ENCODE measurements at regions not wholly inside any gene's neighbourhood (a gene's known extent, or its start where the extent isn't known, plus 50 kb on each side); places are given as distances from the start of the nearest gene placed in this dataset.
A peak's percentile ranks its signal among the peaks of the same experiment; 100 is the strongest.
"Not testable (repeated sequence)": the region's sequence is repeated elsewhere in the genome, so short reads cannot be mapped to it uniquely, and the experiment has no call there.

DNA sequence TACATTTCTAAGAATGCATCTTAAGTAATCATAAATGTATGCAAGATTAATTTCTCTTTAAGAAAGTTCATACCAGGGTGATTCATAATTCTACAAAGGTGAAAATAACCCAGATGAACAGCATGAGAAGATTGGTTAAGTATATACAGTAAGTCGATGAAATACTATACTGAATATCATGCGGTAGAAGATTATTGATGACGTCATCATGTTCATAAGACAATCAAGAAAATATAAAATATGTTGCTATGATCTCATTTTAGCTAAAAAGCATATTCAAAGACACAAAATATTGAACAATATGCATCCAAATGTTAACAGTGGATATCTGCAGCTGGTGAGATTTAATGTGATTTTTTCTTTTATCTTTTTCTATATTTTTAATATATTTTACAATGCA is 312.0 kb upstream of the FGF13 start:
- DNase-seq = no peak

DNA sequence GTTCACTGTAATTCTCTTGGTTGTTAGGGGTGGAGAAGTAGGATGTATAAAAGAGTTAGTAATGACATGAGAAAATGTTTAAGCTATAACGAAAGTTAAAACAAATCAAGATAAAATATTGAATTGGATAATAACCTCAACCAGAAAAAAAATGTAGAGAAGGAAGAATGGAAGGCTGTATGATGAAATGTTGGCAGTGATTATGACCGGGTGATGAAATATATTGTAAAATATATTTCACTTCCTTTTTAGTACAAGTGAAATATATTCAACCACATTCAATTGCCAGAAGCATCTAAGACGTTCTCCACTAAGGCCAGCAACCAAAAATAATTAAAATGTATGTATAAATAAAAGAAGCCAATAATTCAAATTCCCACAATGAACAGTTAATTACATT is 309.3 kb upstream of the FGF13 start:
- DNase-seq = no peak

DNA sequence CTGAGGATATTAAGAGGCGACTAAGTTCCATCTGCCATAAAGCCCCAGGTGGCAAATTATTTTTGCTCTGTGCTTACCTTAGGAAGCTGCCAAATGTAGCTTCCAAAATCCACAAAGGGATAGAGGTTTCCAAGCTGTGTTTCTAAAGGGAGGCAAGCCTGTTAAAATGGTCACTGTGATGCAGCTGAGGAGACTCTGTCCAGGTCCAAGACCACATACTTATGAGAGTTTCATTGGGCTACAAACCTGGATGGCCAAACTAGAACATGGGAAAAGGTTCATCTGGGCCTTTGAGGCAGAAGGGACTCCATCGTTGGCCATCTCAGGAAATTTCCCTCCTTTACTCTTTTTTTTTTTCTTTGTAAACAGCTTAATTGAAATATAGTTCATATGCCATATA is 306.9 kb upstream of the FGF13 start:
- no peak for DNase-seq

DNA sequence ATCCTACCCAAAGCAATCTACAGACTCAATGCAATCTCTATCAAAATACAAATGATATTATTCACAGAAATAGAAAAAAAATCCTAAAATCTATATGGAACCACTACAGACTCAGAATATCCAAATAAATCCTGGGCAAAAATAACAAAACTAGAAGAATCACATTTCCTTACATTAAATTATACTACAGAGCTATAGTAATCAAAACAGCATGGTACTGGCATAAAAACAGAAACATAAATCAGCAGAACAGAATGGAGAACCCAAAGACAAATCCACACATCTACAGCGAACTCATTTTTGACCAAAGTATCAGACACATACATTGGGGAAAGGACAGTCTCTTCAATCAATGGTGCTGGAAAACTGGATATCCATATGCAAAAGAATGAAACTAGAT is 304.1 kb upstream of the FGF13 start:
- no peak for DNase-seq

DNA sequence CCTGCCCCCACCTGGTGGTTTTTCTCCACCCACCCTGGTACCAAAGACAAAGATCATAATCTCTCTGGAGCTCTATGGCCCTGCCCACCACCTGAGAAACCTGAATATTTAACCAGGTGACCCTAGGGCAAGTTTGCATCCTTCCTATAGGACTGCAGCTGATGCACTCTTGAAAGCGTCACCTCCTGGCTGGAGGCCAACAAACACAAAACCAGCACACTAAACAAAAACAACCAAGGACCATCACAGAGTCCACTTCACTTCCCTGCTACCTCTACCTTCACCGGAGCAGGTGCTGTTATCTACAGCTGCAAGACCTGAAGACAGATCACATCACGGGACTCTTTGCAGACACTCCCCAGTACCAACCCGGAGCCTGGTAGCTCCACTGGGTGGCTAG is 296.7 kb upstream of the FGF13 start:
- DNase-seq = no peak

DNA sequence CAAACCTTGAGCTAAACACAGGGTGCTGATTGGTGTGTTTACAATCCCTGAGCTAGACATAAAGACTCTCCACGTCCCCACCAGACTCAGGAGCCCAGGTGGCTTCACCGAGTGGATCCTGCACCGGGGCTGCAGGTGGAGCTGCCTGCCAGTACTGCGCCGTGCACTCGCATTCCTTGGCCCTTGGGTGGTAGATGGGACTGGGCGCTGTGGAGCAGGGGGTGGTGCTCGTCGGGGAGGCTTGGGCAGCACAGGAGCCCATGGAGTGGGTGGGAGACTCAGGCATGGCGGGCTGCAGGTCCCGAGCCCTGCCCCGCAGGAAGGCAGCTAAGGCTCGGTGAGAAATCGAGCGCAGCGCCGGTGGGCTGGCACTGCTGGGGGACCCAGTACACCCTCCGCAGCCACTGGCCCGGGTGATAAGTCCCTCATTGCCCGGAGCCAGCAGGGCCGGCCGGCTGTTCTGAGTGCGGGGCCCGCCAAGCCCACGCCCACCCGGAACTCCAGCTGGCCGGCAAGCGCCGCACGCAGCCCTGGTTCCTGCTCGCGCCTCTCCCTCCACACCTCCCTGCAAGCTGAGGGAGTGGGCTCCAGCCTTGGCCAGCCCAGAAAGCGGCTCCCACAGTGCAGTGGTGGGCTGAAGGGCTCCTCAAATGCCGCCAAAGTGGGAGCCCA is 292.5 kb upstream of the FGF13 start:
- not testable (repeated sequence) for DNase-seq

DNA sequence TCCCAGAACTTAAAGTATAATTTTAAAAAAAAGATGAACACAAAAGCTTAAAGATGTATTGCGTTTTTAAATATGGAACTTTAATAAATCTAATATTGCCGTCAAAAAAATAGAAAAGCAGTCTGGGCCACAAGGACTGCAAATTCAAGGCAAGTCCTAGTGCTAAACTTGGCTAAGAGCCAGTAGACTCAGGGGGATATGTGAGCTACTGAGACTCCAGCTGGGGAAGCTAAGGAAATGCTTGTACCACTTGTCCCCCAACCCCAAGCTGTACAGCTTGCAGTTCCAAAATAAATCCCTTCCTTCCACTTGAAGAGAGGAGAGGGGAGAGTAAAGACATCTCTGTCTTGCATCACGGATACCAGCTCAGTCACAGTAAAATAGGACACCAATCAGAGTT is 290.8 kb upstream of the FGF13 start:
- DNase-seq = no peak

DNA sequence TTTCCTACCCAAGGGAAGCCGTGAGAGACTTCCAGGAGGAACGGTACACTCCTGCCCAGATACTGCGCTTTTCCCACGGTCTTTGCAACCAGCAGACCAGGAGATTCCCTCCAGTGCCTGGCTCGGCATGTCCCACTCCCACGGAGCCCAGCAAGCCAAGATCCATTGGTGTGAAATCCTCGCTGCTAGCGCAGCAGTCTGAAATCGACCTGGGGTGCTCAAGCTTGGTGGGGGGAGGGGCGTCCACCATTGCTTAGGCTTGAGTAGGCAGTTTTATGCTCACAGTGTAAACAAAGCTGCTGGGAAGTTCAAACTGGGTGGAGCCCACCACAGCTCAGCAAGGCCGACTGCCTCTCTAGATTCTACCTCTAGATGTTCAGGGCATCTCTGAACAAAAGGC is 284.8 kb upstream of the FGF13 start:
- DNase-seq = no peak

DNA sequence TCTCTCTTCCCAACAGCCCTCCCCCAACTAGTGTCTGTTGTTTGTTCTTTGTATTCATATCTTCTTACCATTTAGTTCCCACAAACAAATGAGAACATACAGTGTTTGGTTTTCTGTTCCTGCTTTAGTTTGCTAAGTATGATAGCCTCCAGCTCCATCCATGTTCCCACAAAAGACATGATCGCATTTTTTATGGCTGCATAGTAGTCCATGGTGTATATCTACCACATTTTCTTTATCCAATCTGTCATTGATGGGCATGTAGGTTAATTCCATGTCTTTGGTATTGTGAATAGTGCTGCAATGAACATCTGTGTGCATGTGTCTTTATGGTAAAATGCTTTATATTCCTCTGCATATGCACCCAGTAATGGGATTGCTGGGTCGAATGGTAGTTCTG is 283.9 kb upstream of the FGF13 start:
- DNase-seq = no peak

DNA sequence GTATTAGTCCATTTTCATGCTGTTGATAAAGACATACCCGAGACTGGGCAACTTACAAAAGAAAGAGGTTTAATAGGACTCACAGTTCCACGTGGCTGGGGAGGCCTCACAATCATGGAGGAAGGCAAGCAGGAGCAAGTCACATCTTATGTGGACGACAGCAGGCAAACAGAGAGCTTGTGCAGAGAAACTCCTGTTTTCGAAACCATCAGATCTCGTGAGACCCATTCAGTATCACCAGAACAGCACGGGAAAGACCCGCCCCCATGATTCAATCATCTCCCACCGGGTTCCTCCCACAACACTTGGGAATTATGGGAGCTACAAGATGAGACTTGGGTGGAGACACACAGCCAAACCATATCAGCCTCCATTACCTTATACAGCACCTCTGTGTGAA is 278.9 kb upstream of the FGF13 start:
- not testable (repeated sequence) for DNase-seq

DNA sequence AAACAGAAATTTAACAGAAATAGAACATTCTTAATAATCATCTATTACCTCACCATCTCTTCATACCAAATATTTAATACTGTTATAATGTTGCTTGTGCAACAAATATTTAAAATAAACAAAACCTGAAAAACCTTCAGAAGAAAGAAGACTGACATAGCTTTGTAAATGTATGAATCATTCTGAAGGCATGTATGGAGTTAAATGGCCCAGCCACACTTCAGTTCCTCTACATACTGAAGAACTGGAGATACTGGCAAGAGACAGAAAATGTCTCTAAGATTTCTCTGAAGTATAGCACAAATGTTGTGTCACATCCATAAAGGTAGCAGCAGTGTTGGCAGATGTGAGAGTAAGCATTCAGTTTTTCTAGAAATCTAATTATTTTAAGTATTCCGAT is 275.3 kb upstream of the FGF13 start:
- DNase-seq = no peak

DNA sequence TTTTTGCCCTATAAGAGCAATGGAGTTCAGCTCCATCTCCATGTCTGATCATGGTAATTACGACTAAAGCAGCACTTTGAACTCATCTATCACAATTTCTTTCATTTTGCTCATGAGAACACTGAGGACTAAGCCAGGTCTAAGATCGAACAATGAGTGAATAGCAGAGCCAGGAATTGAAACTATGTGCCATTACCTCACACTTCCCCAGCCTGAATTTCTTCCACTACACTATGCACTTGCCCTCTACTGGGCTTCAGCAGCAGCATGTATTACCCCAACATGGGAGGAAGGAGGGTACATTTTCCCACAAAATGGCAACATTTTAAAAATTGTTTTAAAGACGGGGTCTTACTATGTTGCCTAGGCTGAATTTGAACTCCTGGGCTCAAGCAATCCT is 274.7 kb upstream of the FGF13 start:
- DNase-seq = no peak

DNA sequence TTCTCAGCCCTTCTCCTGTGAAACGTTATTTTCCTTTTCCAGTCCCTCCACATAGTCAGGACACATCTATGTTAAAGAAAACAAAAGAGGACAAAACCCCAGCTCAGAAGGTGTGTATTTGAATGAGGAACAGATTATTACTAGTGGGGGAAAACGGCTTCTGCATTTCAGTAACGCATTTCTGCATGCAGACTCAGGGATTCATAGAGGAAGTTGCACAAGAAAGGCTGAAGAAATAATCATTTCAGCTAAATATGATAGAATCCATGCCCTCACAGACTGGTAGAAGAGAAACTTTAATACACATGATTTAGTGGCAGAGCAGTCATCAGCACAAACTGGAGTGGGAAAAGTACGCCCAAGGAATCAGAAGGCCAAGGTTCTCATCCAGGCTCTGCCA is 270.8 kb upstream of the FGF13 start:
- no peak for DNase-seq

DNA sequence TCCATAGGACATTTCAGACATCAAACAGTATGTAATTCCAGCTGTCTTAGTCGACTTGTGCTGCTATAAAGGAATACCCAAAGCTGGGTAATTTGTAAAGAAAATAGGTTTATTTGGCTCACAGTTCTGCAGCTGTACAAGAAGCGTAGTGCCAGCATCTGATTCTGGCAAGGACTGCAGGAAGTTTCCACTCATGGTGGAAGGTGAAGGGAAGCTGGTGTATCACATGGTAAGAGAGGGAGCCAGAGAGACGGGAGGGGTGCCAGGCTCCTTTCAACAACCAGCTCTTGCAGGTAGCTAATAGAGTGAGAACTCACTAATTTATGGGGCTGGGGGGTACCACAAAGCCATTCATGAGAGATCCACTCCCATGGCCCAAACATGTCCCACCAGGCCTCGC is 253.0 kb upstream of the FGF13 start:
- no peak for DNase-seq

DNA sequence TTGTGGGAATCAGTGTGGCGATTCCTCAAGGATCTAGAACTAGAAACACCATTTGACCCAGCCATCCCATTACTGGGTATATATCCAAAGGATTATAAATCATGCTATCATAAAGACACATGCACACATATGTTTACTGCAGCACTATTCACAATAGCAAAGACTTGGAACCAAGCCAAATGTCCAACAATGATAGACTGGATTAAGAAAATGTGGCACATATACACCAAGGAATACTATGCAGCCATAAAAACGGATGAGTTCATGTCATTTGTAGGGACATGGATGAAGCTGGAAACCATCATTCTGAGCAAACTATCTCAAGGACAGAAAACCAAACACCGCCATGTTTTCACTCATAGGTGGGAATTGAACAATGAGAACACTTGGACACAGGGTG is 250.9 kb upstream of the FGF13 start:
- not testable (repeated sequence) for DNase-seq

DNA sequence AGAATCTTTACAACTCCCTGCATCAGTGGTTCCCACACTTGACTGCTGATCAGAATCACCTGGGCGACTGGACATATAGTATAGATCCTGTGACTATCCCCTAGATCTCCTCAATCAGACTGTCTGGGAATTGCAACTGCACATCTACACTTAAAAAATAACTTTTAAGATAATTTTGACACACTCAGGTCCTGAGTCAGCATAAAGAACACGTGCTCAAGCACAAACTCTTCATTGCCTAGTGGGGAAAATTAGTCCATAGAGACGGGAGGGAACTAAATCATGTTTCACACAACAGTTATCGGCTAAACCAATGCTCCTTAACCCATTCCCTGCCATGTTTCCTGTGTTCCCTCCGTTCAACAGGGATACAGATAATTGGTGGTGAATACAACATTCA is 243.5 kb upstream of the FGF13 start:
- no peak for DNase-seq

DNA sequence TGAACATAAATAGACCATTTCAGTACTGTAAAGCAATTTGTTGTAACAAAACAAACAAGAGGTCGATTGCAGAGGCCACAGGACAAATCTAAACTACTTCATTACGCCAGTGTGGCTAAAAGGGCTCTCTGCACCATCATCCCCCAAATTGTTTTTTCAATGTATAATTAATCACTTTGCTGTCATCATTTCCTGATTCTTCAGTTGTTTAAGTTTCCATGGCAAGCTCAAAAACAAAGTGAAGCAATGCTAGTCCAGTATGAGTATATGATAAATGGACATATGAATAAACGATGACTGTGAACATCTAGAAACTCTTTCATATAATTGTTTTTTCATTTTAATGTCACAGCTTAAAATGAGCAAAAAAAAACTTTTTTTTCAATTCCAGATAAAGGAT is 235.4 kb upstream of the FGF13 start:
- DNase-seq = no peak

DNA sequence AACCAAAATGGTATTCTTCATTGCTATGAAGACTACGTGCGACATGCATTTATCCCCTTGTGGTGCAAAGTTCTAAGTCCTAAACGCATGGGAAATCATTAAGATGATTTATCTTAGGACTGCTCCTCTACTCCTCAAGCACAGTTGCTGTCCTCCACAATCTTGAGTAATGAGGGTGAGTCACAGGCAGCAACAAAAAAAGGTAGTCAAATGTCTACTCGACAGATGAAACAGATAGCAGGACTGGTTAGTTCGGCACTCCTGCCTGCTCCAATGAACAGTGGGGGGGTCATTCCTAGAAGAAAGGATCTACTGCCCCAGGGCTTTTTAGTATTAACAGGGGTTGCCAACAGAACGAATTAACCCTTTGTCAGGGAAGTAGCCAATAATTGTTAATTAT is 233.7 kb upstream of the FGF13 start:
- DNase-seq = no peak

DNA sequence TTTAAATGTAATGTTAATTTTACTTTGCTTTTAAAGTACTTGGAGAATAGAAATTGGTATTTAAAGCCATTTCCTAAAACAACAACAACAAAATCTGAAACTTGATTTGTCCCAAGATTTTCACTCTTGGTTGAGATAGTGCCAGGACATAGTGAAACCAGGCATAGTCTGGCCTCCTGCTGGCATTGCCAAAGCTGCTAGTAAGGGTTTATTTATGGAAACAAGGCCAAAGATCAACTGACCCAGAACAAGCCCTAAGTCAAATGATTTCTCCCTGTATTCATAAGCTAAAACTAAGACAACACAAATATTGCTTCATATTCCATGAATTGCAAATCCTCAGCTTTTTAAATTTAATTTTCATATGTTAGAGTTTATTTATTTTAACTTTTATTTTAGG is 227.5 kb upstream of the FGF13 start:
- DNase-seq = no peak

DNA sequence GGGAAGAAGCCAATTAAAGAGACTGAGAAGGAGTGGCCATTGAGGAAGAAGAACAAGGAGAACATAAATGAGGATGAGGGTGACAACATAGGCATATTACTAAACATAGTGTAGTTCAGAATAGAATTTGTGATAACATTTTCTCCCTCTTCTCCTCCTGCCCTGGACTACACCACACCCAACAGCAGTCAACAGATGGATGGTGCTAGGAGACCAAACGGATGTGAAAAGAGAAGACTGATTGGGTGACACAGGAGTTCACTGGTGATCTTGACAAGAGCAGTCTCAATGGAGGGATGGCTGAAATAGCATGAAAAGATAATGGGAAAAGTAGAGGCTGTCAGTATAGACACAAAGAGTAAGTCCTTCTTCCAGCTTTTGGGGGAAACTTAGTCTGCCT is 226.5 kb upstream of the FGF13 start:
- DNase-seq = no peak

DNA sequence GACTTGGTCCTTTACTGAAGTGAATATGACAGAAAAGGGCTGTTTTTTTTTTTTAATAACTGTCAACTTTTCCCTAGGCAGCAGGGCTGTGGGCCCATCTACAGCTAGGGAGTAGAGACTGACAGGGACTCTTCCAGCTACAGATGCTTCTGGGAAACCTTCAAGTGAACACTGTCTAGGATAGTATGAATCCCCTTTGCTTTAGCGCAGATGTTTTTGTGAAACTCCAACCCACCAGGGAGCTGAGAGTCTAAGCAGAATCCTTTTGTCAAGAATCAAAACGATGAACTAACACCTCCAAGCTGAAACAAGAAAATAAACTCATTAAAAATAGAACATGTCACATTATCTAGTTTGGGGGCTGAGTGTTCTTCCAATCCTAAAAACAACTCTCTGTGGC is 219.7 kb upstream of the FGF13 start:
- DNase-seq = no peak

DNA sequence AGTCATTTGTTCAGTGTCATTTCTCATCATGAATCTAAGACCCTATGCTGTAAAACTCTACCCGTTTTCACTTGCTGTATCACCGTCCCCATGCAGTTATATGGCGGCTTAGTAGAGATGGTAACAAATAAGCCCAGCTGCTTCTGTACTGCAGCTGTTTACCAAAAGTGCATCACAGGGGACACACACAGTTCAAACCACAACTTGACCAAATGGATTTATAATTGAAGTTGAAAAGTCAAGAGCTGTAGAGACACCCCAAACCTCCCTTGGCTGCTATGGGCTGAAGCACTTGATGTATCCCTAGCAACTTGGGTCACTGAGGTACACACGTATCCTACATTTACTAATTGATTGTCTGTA is 219.0 kb upstream of the FGF13 start:
- no peak for DNase-seq

DNA sequence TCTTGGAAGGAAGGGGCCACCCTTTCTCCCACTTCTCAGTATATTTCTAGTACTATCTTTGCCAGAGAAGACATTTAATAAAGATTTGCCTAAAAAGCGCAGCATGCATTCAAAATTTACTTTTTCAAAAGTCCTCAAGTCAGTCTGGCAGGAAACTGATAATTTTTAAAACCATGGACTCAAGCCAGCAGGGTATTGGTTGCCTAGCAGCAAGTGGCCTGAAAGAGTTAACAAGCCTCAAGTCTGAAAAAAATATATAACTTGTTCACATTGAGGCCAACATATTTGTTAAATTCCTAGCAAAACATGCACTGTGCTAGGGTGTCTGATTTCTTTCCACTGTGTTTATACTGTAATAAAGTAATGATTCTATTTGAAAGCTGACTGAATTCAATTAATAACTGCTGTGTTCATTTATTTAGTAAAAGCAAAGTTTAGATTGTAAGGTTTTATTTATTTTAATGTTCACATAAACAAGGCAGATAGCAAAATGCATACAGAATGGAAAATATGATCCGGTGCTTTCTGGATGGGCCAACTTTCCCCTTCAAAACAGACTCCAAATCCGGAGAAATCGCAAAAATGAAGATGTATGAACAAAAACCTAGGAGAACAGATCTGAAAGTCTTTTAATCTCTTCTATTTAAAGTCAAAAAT is 218.5 kb upstream of the FGF13 start:
- no peak for DNase-seq

DNA sequence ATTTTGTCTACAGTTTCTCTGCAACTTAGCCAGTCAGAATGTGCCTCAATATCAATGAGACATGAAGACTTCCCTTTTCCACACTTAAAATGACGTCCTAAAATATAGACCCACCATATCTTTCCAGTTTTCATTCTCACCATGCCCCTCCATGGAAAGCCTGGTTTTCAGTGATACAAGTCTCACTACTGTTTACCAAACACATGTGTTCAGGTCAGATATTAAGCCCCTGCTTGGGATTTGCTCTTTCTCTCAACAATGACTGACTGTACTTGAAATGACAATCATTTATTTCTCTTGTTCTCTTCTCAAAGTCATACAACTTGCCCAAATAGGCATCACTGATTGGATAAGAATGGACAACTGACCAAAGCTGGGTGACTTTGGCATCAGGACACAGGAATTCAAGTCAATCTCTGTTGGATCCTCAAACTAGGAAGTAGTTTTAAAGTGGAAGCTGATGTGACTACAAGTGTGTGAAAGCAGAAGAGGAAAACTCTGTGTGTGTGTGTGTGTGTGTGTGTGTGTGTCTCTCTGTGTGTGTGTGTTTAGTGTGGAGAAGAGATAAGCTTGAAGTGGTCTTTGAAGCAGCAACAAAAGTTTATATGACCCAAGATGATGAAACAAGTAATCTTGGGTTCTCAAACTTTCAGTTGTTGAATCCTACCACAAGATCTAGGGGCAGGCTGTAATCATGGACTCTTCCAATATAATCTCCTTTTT is 217.4 kb upstream of the FGF13 start:
- DNase-seq = no peak

DNA sequence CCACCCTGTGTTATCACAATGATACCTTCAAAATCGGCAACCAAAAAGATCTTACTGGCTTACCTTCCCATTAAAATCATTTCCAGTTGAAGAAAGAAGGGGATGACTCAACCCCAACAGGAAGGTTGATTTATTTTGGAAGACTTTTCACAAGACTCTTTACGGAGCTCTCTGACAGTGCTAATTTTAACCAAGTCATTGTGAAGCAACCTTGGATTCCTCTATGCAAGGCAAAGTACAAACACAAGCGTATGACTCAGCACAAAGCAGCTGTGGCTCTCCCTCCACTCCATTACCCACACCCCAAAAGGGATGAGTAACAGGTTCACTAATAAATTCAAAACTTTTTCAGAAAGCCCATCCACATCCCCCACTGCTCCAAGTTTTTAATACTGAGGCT is 213.8 kb upstream of the FGF13 start:
- peak in 1 of 2 donors; percentile 17 for DNase-seq
